ENCODE measurements at regions not wholly inside any gene's neighbourhood (a gene's known extent, or its start where the extent isn't known, plus 50 kb on each side); places are given as distances from the start of the nearest gene placed in this dataset.

- TF ChIP-seq CTCF (IDR thresholded peaks at IDR 0.05; ENCODE audit: low read depth, low read length) = no peak
- TF ChIP-seq EZH2phosphoT487 (IDR thresholded peaks at IDR 0.05; ENCODE audit: low read depth) = no peak
Measured at GRCh38 chr15:96028620-96029019, 301.9 kb upstream of the NR2F2 start.

Measured in OCI-LY3 (cell line).